ENCODE measurements at regions not wholly inside any gene's neighbourhood (a gene's known extent, or its start where the extent isn't known, plus 50 kb on each side); places are given as distances from the start of the nearest gene placed in this dataset.
A peak's percentile ranks its signal among the peaks of the same experiment; 100 is the strongest.
"Not testable (repeated sequence)": the region's sequence is repeated elsewhere in the genome, so short reads cannot be mapped to it uniquely, and the experiment has no call there.

DNA sequence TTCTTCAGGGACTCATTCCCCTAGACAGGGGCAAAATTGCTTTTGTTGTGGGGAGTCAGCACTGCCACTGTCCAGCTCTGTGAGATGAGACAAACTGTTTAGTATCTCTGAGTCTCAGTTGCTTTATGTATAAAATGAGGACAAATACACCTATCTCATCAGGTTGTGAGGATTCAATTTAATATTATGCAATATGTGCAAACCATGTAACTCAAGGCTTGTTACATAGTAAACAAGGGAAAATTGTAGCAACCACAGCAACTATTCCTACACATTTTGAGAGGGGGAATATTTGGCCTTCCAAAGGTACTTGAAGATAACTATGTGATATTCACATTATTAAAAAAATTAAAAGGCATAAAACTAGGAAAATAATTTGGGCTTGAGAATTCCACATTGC is 411.9 kb upstream of the SLC30A5 start:
- no peak for DNase-seq

DNA sequence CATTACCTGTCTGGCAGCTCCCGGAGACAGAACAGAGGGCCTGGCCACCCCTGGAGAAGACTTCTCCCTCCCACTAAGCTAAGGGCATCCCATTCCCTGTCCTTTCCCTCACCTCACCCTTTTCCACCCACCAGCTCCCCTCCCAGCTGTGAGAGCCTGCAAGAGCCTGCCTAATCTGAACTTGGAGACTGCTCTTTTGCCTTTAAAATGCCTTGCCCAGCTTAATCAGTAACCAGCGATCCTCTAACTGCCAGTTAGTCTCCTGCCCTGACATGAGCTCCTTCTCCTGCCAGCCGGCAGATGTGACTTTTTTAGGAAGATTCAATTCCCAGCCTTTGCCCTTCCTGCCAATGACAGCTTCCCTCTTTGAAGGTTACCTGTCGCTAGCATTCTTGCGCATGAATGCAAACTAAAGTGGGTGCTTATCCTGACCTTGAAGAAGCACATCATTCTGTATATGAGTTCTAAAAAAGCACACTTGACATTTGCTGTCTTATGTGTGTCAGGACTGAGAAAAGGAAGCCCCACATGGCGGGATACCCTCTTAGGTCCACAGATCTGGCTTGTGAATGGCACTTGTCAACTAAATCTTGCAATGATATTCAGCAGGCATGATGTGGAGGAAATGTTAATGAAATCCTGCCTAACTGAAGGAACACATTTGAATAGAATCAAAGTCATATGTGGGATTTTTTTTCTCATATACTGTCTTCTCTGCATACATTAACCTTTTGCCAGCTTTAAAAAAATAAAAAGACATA is 411.2 kb upstream of the SLC30A5 start:
- DNase-seq: no peak

DNA sequence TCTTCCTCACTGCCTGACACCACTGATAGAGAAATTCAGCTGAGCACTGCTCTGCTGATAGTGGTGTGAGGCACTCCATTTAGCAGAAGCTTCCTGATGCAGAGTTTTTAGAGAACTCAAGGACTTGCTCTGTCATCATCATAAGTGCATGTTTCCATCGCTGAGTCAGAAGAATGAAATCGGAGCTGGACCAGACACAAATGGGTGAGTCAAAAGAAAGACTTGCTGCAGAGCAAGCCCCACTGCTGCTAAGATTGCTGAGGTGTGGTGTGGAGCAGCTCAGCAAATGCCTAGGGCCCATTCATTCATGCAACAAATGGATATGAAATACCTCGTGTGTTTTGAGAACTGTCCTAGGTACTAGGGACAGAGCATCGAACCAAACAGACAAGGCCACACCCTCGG is 410.2 kb upstream of the SLC30A5 start:
- peak; percentile 29 for DNase-seq

DNA sequence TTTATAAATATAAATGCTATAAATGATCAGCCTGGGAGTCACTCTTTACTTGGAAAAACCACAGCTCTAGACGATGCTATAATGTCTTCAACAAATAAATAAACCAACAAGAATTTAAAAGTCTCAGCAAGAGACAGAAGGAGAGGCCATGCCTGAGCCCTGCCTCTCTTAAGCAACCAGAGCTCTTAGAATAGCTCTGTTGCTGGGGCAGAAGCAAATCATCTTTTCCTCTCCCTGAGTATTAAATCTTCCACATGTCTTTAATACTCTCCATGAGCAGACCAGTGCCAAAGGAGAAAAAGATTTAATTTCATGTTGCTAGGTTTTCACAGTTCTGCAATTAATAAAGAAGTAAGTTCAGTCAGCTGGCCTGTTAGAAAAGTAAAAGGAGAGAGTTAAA is 408.0 kb upstream of the SLC30A5 start:
- DNase-seq: no peak

DNA sequence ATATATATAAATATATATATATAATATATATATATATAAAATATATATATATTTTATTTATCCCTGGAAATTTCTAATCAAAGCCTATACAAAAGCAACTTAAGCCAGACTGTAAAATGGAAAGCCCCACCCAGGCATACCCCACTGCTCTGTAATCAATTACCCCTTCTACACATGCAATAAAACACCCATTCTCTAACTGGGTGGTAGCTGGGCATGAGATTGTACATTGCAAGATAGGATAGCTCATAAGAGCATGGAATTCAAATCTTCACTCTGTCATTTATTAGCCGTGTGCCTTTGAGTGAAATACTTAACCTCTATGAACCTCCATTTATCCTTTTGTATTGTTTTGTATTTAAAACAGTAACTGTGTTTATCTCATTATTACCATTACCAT is 405.3 kb upstream of the SLC30A5 start:
- no peak for DNase-seq

DNA sequence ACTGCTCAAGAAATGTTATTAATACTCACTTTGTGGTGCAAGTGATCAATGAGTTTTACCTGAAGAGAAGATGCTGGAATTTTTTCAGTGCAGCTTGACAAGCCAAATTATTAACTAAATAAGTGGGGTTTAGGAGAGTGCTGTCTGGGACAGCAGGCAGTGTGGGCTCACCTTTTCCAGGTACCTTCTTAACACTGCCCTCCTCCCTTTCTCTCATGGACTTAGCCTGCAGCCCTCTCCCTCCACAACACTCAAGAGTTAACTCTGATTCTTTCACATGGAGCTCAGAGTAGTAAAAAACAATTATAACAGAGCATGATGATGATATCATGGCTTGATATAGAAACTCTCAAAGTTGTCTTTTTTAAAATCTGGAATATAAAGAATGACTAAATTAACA is 404.8 kb upstream of the SLC30A5 start:
- no peak for DNase-seq

DNA sequence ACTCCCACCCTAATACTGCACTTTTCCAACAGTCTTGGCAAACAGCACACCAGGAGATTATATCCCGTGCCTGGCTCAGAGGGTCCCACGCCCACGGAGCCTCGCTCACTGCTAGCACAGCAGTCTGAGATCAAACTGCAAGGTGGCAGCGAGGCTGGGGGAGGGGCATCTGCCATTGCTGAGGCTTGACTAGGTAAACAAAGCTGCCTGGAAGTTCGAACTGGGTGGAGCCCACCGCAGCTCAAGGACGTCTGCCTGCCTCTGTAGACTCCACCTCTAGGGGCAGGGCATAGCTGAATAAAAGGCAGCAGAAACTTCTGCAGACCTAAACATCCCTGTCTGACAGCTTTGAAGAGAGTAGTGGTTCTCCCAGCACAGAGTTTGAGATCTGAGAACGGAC is 401.9 kb upstream of the SLC30A5 start:
- not testable (repeated sequence) for DNase-seq

DNA sequence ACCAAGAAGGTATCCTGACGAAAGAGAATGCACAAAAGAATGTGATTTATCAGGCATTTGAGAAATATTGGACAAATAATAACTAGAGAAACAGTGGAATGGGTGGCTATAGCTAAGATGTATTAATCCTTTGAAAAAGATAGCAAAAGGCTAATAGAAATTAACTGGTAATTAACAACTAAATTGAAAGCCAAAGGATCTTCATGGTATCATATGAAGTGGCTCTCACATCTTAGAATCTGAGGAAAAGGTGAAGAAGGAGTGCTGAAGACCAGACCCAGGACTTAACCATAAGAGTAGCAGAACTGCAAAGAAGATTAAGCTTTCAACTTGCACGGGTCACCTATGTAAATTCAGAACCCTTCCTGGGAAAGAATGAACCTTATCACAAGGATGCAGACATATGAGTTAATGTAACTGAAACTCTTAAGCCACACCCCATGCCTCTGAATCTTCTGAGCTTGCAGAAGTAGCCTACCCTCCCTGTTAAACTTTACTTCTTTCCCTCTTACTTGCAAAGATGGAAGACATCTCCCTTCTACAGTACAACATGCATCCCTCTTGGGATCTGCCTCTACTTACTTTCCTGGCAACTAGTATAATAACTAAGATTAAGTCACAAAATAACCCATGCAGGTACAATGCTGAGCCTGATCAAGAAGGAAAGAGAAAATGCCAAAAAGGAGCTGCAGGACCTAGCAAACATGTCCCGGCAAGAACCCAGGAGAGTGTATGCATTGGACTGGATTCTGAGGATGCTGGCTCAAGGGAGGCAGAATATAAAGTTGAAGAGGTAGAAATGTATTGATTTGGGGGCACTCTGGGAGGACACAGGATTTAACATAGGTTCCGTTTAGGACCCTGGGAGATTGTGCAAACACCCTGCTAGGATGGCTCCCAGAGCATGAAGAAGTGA is 395.5 kb upstream of the SLC30A5 start:
- DNase-seq: no peak

DNA sequence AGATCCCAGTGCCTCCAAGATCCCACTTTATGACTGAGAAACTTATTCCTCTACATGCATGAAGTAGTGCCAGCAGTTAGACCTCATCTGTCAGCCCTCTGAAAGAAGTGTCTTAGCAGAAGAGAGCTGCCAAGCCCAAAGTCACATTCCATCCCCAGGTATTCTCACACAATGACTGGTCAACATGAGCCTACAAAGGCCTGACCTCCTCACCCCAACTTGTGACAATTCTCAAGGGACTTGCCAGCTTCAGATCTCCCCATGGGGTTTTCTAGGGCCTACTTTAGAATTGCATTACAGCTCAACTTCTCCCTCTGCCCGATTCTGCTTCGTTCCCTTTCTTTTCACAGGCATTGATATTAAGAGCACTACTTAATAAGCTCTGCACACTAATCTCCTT is 393.8 kb upstream of the SLC30A5 start:
- no peak for DNase-seq

DNA sequence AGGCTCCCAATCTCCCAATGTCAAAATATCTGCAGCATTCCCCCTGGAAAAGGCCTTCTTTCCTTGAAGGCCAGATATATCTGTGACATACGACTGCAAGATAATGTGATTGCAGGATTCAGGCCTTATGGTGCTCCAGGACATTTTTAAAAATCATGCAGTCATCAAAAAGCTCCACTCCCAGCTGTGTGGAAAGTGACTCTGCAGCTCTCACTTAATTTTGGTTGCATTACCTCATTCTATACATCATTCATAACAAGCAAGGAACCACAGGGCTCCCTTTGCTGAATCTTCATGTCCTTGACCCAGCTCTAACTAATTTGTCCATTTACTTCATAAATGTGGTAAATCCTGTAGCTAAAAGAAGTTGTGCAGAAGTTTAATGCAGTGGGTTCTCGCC is 386.2 kb upstream of the SLC30A5 start:
- no peak for DNase-seq

DNA sequence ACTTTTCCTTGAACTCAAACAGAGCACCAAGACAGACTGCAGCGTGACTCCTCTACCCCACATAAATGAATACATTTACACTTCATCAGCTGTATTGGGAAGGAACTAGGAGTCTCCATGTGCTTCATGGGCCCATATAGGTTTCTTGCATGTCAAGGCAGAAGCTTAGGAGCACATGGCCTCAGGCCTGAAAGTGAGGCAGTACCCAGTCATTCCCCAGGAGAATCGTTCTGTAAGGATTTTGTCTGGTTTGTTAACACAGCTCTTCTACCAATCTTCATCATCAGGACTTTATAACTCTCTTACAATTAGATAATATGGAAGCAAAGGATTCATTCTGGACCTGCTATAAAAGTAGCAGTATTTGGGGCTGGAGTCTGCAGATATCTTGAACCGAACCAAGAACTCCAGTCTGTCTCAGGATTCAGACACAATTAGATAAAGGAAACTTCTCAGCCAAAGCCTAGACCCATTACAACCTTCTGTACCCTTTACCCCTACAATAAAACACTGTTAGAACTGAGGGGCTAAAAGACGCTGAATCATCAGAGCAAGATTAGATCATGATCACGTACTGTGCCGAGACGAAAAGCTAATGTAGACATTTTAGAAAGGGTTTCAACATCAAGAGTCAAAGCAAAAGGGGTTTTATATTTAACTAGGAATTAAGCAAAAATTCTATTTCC is 385.5 kb upstream of the SLC30A5 start:
- DNase-seq: no peak

DNA sequence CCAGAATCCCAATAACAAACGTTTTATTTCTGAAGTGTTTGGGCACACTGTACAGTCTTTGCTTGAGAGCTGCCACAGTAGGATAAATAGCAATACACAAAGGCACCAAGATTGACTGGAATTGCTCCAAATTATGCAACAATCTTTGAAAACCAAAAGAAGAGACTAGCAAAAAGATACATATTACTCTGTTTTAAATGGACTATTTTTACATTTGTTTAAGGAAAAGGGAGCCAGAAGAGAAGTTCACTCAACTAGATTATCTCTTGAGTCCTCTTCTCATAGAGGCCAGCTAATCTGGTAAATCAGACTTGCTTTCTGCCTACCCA is 385.0 kb upstream of the SLC30A5 start:
- DNase-seq: no peak

DNA sequence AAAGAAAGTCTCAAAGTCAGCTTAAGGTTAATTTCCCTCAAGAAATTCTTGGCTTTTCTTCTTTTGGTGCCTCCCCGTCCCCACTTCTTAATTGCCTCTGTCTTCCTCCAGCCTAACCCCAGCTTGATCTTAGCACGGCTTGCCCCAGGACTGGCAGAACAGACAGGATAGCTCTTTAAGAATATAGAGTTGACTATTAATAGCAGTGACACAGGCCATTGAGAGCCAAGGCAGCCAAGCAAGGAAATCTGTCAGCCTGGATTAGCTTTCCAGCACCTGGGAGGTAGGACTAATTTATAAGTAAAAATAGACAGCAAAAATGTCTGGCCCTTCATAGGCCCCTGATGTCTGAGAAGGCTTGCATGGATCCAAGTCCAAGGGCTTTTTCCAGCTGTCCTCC is 384.6 kb upstream of the SLC30A5 start:
- no peak for DNase-seq

DNA sequence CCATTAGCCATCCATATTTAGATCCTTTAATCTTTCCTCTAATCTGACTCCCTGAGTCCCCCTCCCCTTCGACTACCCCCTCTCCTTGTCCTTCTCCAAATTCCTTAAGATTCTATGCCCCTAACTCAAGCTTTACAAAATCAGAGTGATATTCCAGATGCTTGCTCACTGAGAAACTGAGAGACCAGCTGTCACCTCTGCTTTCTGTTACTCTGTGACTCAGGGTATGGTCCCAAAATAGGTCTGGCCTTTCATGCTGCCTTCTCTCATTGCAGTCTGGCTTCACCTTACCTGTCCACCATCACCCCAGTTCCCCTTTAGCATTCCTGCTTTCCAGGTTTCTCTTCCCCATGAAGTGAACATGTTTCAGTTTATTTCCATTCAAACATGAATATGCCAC is 383.3 kb upstream of the SLC30A5 start:
- no peak for DNase-seq

DNA sequence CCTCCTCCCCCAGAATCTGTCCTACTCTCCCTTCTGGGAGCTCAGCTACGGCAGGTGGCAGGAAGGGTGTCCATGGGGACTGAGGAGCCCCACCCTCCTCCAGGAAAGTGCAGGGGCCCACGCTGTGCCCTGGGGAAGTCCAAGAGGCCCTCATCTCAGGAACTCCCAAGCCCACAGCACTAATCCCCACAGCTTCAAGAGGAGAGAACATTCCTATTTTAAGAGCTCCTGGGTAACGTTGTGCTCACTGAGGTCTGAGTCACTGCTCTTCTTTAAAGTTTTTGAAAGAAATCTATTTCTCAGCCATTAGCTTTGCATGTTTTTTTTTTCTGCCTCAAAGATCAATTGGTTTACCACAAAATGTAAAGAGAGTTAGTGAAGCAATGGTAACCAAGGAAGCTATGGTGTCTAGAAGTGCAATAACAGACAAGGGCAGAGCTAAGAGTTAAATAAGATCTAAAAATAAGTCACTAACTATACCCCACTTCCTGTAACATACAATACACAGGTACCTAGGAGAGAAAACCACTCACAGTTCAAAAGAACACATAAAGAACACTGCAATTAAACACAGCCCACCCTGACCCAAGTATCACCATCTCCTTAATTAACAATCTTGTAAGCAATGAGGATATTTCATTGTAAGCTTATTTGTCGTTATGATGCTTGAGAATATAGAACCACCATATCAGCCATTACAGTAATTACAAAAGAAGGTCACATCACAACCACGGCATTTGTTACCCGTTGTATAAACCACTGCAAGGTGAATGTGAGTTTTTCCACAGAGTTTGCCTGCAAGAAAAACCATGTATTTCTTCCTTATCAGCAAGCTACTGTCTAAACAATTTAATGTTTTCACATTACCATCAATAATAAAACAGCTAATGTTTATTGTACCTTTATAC is 382.3 kb upstream of the SLC30A5 start:
- DNase-seq: no peak

DNA sequence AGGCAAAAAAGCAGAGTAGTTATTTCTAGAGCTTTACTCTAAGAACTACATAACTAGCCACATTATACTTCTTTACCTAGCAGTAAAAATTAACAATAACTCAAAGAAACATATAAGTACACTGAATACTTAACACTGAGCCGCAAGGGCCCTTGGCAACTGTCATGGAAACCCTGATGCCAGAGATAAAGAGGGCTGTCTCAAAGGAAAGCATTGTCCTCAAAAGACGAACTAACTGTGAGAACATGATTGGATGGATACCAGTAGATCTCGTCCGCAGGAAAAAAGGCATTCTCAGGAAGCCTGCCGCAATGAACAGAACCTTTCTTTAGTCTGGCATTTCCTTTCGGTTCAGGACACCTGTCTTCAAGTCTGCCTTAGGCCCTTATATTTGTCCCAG is 379.0 kb upstream of the SLC30A5 start:
- no peak for DNase-seq

DNA sequence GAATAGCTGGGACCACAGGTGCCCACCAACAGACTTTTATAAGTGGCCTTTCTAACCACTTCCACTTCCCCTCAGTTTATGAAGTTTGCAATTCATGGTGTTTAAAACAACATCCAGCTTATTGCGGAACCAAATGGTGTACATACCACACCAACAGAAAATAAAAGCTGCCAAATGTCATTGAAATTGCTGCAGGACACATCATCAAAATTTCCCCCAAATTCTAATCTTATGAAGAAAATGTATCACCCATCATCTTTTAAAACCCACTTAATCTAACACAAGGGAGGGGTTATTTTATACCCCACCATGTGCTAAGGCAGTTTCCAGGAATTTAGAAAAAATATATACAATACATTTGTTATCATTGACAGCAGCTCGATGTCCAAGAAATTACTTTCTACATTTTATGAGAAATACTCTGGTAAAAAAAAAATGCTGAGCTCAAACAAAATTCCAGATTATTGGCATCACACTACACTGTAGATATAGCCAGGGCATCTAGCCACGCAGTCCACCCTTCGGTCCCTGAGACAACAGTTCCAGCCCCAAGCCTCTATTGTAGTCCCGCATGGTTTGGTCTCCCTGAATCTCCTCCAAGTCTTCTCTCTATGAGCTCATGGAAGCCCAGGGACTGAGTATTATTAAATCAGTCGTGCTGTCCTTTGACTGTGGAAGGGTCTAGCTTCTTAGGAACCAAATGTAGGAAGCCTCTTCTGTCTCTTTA is 372.8 kb upstream of the SLC30A5 start:
- DNase-seq: peak; percentile 17

DNA sequence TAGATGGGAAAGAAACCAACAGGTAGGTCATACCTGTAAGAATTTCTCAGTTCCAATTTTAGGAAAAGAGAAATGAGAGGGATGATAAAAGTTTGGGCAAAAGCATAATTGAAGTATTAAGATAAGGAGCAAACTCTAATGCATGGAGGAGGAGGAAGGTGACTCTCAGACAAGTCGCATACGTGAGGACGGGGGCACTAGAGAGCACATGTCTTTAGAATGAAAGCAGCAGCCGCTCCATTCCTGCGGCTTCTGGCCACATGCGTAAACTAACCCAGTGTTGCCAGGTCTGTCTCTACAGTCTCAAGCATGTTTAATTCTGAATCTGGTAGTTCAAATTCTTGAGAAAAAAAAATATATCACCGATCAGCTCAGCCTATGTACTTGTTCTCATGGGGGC is 371.5 kb upstream of the SLC30A5 start:
- DNase-seq: no peak

DNA sequence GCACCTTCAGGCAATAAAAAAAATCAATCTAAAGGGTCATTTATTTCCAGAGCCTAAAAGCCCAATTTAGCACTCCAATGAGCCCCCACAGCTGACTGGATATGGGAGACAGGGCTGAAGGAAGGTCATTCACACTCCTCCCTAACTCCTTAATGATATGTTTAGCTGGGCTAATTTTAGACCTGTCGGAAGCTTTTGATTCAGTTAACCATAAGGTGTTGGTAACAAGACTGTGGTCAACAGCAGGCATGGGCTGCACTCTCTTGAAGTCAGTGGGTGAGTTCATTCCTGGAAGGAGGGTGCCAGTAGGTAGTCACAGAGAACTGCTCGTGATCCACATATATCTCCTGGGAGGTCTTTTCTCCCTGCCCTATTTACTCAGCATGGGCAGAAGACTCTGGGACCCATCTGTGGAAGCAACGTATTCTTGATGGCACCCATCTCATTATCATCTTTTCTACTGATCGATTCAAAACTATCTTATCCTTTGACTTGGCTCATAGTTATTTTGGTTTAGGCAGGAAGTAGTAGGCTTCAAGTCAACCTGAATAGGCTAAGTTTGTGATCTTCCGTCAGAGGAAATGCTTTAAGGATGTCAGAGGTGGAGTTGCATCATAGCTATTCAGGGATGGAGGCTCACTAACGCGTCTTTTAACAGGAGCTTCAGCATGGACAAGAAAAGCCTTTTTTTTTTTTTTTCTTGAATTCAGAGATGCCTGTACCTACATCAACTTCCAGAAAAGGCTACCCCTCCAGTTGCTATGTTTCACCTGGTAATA is 367.7 kb upstream of the SLC30A5 start:
- DNase-seq: no peak

DNA sequence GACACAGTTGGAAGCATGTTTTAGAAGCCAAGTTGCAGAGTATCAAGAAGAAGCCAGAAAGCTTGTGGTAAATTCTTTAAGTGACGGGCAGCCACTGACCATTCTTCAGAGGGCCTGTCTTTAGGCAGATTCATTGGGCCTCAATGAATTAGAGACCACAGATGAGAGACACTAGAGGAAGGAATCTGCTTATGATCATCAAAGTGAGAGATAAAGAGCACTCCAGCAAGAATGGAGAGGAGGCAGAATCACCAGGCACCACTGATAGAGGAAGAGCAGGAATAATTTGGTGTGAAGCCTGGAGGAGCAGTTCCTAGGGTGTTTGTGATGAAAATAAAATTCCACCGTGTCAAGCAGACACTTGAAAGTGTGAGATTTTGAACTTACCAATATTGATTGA is 365.9 kb upstream of the SLC30A5 start:
- DNase-seq: no peak

DNA sequence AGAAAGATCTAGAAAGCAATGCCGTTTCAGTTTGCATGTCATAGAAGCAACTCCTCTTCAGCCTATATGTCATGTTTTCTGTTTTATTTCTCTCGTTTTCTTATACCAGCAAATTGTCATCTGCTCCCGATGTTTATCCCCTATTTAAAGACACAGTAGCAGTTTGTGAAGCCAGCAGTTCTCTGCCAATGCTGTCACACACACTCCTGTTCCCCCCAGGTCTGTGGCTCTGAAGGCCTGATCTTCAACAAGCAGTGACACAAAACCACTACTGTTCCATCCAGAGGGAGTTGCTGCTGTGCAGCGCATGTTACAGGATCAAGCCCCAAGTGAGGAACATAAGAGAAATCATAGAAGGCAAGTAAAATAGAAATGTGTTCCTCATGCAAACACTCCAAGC is 364.1 kb upstream of the SLC30A5 start:
- DNase-seq: no peak
